ENCODE measurements at regions not wholly inside any gene's neighbourhood (a gene's known extent, or its start where the extent isn't known, plus 50 kb on each side); places are given as distances from the start of the nearest gene placed in this dataset.

DNA sequence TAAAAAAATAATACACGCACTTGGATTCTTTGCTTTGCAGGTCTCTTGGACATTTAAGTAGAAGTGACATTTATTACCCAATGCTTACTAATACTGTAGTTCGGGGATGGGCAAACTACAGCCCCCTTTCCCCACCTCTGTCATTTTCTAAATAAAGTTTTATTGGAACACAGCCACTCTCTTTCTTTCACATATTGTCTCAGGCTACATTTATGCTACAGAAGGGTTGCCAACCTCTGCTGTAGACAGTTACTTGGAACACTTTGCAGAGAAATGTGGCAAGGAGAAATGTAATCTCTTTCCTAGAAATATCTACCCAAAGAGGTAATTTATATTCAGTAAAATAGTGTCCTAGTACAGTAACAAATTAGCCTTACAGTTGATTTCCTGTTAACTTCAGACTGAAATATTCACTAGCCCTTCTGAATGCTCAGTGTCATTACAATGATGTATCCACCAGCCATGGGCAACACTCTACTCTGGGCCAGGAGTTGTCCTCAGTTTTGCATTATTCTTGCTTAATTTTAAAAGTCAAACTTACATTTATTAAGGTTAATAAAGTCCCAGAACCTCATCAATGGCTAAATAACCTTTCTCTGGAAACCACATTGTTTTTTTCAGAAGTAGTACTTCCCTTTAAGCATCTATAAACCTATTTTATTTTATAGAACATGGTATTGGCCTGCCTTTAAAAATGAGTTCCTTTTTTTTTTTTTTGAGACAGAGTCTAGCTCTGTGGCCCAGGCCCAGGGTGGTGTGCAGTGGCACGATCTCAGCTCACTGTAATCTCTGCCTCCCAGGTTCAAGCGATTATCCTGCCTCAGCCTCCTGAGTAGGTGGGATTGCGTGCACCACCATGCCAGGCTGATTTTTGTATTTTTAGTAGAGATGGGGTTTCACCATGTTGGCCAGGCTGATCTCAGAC, 269.6 kb upstream of the AMIGO2 start:
- Histone ChIP-seq H3K9me2 (no peaks in the 10 kb centered on the region), H3K79me2 (ENCODE audit: insufficient read depth) (no peaks in the 10 kb centered on the region), H3K9ac (no peak overlapping the region), H3K27me3 (ENCODE audit: insufficient read depth) (peaks cover 22% of the 10 kb centered on the region; the same call in 1 of the 2 replicates), H3K36me3 (replicated peaks in 1 of 2; ENCODE audit: control insufficient read depth in 1 of 2, insufficient read depth in 2 of 2, low read length in 1 of 2) (no peaks in the 10 kb centered on the region), H3K4me1 (ENCODE audit: control insufficient read depth in 1 of 2, insufficient read depth in 2 of 2, low read depth in 1 of 2, low read length in 1 of 2) (no peaks in the 10 kb centered on the region), H3K4me3 (ENCODE audit: low read depth in 2 of 2, low read length in 1 of 2) (no peak overlapping the region), H3K27ac (ENCODE audit: low read depth in 2 of 2, low read length in 1 of 2) (no peak overlapping the region), H2AFZ (ENCODE audit: low read depth) (no peak overlapping the region), H3F3A (replicated peaks; ENCODE audit: insufficient read depth) (no peaks in the 10 kb centered on the region), H3K9me3 (no peaks in the 10 kb centered on the region), H4K20me1 (ENCODE audit: insufficient read depth) (no peaks in the 10 kb centered on the region), H3K4me2 (no peak overlapping the region)
- TF ChIP-seq ELF1 (IDR thresholded peaks at IDR 0.05) (no peak), EZH2phosphoT487 (IDR thresholded peaks at IDR 0.05; ENCODE audit: borderline replicate concordance, low read depth) (no peak), SIN3A (IDR thresholded peaks at IDR 0.05; ENCODE audit: borderline replicate concordance, low read depth, low read length) (no peak)
- TF ChIP-seq, protein P1, sequence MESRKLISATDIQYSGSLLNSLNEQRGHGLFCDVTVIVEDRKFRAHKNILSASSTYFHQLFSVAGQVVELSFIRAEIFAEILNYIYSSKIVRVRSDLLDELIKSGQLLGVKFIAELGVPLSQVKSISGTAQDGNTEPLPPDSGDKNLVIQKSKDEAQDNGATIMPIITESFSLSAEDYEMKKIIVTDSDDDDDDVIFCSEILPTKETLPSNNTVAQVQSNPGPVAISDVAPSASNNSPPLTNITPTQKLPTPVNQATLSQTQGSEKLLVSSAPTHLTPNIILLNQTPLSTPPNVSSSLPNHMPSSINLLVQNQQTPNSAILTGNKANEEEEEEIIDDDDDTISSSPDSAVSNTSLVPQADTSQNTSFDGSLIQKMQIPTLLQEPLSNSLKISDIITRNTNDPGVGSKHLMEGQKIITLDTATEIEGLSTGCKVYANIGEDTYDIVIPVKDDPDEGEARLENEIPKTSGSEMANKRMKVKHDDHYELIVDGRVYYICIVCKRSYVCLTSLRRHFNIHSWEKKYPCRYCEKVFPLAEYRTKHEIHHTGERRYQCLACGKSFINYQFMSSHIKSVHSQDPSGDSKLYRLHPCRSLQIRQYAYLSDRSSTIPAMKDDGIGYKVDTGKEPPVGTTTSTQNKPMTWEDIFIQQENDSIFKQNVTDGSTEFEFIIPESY (IDR thresholded peaks at IDR 0.05; ENCODE audit: borderline replicate concordance, low read depth), result no peak
- ChIA-PET CTCF (interaction anchor here (0.9 kb wide), 1 partner anchor 9 kb away, joined by 3 read pairs; no protein-coding TSS in a partner anchor), POLR2A (no interaction called here)
- 18% methylated on average over 5 of the region's 5 CpGs for WGBS (ENCODE audit: low lambda C conversion rate)
- no peak for DNase-seq

DNA sequence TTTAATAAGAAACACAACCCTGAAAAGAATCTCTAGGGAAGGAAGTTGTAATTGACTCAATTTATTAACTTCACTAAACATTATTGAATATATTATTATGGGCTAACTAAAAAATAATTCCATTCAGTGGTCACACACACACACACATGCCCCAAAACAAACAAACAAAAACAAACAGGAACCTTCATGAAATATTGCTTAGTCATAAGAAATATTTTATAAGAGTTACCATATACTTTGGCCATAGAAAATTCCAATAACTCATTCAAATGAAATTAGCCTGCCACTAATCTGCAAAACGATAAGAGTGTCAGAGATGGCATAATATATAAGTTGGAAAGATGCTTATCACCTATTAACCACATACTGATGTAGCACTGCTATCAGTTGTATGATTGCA, 268.4 kb upstream of the AMIGO2 start:
- DNase-seq, result no peak
- Histone ChIP-seq H3K4me1 (ENCODE audit: control insufficient read depth in 1 of 2, insufficient read depth in 2 of 2, low read depth in 1 of 2, low read length in 1 of 2) (no peaks in the 10 kb centered on the region), H3K36me3 (replicated peaks in 1 of 2; ENCODE audit: control insufficient read depth in 1 of 2, insufficient read depth in 2 of 2, low read length in 1 of 2) (no peaks in the 10 kb centered on the region), H3K27me3 (ENCODE audit: insufficient read depth) (peaks cover 22% of the 10 kb centered on the region; the same call in 1 of the 2 replicates), H3K79me2 (ENCODE audit: insufficient read depth) (no peaks in the 10 kb centered on the region), H3K4me2 (no peak overlapping the region), H2AFZ (ENCODE audit: low read depth) (no peak overlapping the region), H3F3A (replicated peaks; ENCODE audit: insufficient read depth) (no peaks in the 10 kb centered on the region), H3K9me3 (no peaks in the 10 kb centered on the region), H3K9me2 (no peaks in the 10 kb centered on the region), H3K9ac (no peak overlapping the region), H3K4me3 (ENCODE audit: low read depth in 2 of 2, low read length in 1 of 2) (no peak overlapping the region), H4K20me1 (ENCODE audit: insufficient read depth) (no peaks in the 10 kb centered on the region), H3K27ac (ENCODE audit: low read depth in 2 of 2, low read length in 1 of 2) (no peak overlapping the region)
- TF ChIP-seq RFX5 (IDR thresholded peaks at IDR 0.05; ENCODE audit: low read length) (no peak), ELF1 (IDR thresholded peaks at IDR 0.05) (no peak), NRF1 (IDR thresholded peaks at IDR 0.05; ENCODE audit: low read depth, low read length) (no peak), POLR2AphosphoS5 (IDR thresholded peaks at IDR 0.05; ENCODE audit: low read depth, low read length) (no peak)
- TF ChIP-seq, protein P2, sequence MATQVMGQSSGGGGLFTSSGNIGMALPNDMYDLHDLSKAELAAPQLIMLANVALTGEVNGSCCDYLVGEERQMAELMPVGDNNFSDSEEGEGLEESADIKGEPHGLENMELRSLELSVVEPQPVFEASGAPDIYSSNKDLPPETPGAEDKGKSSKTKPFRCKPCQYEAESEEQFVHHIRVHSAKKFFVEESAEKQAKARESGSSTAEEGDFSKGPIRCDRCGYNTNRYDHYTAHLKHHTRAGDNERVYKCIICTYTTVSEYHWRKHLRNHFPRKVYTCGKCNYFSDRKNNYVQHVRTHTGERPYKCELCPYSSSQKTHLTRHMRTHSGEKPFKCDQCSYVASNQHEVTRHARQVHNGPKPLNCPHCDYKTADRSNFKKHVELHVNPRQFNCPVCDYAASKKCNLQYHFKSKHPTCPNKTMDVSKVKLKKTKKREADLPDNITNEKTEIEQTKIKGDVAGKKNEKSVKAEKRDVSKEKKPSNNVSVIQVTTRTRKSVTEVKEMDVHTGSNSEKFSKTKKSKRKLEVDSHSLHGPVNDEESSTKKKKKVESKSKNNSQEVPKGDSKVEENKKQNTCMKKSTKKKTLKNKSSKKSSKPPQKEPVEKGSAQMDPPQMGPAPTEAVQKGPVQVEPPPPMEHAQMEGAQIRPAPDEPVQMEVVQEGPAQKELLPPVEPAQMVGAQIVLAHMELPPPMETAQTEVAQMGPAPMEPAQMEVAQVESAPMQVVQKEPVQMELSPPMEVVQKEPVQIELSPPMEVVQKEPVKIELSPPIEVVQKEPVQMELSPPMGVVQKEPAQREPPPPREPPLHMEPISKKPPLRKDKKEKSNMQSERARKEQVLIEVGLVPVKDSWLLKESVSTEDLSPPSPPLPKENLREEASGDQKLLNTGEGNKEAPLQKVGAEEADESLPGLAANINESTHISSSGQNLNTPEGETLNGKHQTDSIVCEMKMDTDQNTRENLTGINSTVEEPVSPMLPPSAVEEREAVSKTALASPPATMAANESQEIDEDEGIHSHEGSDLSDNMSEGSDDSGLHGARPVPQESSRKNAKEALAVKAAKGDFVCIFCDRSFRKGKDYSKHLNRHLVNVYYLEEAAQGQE (IDR thresholded peaks at IDR 0.05; ENCODE audit: low read depth, low read length), result no peak
- TF ChIP-seq, protein P3, sequence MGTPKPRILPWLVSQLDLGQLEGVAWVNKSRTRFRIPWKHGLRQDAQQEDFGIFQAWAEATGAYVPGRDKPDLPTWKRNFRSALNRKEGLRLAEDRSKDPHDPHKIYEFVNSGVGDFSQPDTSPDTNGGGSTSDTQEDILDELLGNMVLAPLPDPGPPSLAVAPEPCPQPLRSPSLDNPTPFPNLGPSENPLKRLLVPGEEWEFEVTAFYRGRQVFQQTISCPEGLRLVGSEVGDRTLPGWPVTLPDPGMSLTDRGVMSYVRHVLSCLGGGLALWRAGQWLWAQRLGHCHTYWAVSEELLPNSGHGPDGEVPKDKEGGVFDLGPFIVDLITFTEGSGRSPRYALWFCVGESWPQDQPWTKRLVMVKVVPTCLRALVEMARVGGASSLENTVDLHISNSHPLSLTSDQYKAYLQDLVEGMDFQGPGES (IDR thresholded peaks at IDR 0.05; ENCODE audit: low read depth, low read length), result no peak
- POLR2A ChIA-PET, result no interaction called here
- 16% methylated on average over 1 of the region's 1 CpG for WGBS (ENCODE audit: low lambda C conversion rate)
- CTCF ChIA-PET, result interaction anchor here (0.9 kb wide), 1 partner anchor 10 kb away, joined by 3 read pairs; no protein-coding TSS in a partner anchor

All from SK-N-SH (cell line).